Muscle of arm (tissue), 1 donor: ENCODE measurements at regions not wholly inside any gene's neighbourhood (a gene's known extent, or its start where the extent isn't known, plus 50 kb on each side); places are given as distances from the start of the nearest gene placed in this dataset.

Source experiments
- DNase-seq: peaks from one replicate; pipeline ENCODE4 v3.0.0-alpha.2; 2013

DNA sequence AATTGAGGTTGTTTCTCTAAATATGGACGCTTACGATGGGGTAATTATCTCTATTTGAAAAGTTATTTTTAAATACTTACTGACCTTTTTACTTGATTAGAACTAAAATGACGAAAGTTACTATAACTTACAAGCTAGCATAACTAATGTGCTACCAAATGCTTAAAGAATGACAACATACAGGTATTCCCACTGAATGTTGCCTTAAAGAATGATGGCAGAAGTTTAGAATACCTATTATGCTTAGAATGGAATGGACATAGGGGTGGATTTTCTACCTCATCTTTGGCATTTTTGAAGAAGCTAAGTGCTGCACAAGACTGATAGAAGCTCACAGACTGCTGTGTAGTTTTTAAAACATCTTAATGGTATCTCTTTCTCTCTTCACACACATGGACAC, 284.8 kb downstream of the THBS2 start:
- no peak for DNase-seq

DNA sequence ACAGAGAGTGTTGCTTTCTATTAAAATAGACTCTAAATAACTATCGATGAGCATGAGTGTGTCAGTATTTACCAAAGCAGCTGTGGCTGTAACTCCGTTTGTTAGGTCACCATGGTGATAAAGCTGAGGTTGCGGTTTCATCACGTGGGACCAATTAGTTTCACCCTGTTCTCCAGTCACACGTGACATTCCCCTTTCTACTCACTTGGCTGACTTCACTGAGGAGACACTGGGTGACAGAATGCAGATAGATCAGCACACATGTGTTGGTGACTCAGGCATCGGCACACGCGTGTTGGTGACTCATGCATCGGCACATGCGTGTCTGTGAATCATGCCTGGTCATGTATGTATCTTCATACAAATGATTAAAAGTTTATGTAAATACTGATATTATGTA, 285.4 kb downstream of the THBS2 start:
- peak; percentile 84 for DNase-seq

DNA sequence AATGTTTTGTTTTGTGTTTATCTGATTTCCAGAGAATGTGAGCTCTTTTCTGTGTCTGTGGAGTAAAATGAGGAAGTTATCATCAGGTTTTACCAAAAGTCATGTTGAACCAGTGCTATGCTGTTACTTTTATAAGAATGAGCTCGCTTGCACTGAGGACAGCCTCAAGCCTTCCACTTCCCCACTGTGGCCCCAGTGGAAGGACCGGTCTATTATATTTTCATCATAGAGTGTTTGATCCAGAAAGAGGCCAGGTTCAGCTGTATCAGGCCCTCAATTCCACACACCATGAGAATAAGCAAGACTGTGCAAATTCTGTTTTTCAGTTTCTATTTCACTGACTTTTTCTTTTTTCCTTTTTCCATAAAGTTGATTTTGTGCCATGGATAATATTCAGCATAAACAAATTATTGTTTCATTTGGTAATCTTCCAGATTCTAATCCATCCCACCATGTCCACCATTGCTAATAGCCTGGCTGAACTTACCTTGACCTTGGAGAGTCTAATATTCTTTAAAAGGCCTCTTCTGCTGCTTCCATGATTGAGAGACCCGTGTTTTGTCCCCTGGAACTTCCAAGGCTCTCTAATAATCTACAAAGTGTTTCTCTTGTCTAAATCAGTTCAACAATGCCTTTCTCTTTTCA, 286.2 kb downstream of the THBS2 start:
- DNase-seq: peak; percentile 83

DNA sequence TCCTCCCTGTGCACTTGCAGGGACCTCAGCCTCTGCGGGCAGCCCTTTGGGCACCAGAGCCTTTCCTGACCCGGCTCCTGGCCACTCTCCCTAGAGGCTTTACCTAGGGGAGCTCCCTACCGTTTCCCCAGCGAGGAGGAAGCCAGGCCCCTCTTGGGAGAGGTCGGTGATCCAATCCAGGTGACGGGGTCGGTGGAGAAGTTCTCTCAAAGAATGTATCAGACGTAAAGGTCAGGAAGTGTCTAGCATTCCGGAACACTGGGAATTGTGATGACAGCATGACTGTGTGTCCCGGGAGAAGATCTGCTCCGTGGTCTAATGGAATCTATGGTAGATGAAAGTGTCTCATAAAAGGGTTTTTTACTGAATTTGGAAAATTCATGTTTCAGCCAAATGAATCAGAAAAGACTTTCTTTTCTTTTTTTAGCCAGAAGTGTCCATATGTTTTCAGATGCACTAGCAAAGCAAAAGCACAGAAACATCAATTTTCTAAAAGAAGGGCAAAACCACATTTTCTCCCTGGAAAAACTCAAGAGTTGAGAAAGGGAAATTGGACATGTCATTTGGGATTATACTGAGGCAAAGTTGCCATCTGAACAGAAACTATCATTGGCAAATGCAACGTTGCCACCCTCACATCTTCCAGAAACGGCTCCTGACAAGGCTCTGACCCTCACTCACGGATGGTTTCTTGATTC, 289.4 kb downstream of the THBS2 start:
- no peak for DNase-seq

DNA sequence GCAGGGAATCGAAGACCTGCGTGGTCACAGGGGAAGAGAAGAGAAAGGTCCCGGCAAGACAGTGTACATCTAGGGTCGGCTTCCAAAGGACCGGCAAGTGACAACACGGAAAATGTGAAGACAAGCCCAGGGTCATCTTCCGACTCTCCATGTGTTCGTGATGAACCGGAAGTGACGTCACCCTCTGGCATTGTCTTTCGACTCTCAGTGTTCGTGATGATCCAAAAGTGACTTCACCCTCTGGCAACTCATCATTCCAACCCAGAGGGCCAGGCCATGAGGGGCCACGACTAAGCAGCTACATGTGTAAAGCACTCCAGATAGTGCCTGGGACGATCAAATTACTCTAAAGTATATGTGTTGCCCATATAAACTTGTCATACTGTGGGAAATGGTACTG, 290.8 kb downstream of the THBS2 start:
- DNase-seq: peak; percentile 68

DNA sequence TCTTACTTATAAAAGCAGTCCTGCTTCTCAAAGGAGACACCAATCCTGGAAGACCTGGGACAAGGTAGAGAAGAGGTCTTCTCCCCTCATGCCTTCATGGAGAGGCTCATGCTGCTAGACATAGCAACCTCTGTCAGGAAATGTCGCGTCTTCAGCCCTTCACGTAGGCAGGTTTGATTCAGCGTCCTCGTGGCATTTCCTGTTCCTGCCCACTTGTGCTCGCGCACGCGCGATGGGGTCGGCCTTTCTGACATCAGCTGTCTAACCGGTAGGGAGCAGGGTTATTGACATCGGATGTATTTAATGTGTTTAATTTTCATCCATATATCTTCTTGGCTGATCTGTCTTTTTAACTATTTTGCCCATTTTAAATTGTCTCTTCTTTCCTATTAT, 292.4 kb downstream of the THBS2 start:
- no peak for DNase-seq

DNA sequence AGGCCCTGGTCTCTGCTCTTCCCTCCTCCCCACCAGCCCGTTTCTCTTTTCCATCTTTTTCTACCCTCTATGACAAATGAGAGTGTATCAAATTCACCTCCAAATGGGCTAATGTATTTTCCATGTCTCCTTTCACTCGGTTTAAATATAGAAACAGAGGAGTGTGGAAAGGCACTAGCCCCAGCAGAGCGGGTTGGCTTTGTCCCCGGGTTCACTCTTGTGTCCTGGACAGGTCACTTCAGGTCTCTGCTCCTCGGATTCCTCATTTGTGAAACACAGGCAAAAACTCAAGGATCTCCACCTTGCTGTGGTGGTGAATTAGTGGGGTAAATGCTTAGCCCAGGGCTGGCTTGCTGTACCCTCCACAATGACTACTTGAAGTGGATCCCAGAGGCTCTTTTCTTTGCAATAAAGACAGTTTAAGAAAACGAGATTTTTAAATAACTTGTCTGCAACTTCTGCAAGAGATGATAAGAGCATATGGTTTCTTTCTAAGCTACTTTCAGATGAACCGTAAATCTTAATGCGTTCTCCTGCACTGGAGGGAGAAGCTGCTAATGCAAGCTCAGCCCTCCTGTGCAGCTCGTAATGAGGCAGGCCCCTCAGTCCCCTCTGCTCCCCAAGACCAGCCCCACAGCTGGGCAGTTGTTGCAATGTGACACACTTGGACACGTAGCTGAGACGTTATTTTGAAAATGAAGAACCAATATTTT, 292.9 kb downstream of the THBS2 start:
- peak; percentile 52 for DNase-seq

DNA sequence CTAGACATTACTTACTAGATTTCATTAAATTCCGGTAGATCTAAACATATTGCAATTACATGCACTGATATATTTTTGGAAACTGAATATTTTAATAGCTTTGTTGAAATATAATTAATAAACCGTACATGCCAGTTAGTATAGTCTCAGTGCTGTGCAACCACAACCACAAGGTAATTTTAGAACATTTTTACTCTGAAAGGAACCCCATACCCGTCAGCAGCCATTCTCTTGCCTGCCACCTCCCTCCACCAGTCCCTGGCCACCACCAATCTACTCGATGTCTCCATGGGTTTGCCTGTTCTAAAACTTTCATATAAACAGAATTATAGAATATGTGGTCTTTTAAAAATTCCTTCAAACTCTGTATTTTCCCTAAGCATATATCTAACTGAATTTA, 293.9 kb downstream of the THBS2 start:
- DNase-seq: no peak

DNA sequence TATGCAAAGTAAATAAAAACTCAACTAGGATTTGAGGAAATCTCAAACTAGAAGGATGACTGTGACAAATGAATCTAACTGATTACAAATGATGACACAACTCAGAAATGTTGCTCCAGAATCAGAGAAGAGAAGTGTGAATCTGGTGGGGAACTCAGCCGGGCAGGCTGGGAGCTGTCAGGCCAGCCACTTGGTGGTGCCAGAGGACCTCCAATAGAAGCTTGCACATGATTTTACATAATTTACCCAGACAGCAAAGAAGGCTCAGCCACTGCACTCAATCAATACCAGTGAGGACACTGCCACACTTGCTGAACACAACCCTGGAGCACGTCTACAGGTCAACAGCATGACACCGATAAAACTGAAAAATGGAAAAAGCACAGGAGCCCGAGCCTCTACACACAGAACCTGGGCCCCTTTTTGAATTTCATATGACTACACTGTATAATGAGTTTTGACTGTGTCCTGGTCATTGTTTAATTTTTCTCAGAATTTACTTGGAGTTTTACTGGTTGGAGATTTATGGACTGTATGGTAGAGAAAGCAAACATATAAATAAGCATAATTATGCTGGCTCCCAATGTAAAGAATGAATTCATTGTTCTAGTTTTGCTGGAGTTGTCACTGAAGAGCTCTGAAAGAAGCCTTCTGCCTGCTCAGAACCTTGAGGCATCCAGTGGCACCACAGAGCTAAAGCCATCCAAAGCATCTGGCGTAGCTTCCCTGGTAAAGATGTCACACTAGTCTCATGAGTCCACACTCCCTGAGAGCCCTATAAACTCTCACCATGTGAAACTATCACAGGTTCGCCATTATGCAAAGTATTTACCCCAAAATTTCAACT, 296.5 kb downstream of the THBS2 start:
- peak; percentile 76 for DNase-seq

DNA sequence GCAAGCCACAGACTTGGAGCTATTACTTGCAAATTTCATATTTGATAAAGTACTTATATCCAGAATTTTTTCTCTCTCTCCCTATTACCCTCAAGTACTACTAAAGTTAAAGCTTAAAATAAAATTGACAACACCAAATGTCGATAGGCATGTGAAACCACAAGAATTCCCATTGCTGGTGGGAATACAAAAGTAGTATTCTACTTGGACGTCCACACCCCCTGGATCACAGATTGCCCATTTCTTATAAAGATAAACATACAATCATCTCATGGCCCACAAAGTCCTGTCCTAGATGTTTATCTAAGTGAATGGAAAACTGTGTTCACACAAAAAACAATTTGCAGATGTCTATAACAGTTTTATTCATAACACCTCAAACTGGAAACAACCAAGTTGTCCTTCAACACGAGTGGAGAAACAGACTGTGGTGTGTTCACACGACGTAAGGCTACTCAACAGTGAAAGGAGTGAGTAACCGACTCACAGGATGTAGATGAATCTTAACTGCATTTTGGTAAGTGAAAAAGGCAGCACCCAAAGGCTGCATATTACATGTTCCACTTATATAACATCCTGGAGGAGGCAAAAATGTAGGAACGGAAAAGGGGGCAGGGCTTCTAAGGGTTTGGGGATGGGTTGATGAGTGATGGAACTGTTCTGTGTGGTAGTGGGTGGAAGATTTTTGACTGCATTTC, 297.4 kb downstream of the THBS2 start:
- DNase-seq: no peak

DNA sequence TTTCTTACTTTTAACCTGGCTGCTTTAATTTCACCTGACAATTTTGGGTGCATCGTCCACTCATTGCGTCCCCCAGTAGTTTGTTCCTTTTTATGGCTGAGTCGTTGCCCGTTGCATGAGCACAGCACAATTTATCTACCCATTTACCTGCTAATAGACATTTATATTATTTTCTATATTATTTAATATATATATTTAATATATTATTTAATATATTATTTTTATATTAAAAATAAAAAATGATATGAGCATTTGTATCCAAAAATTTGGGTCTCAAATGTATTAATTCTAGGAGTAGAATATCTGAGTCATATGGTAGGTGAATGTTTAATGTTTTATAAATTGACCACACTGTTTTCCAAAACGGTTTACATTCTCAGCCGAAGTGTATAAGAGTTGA, 300.2 kb downstream of the THBS2 start:
- no peak for DNase-seq

DNA sequence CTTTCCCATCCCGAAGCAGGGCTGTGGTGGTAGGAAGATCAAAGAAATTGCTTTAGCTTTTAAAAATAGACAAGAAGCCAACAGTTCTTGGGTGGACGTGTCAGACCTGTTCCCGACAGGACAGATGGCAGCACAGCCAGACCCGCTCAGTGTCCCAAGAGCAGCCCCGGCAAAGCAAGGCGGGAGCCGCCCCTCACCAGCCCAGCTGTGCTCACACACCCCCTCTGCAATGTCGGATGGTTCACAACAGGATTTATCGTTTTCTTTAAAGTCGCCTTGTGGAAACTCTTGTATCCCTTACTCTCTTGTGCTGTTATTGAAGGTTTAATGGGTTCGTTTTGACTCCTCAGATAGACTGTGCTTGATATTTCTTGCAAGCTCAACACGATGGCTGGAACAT, 302.4 kb downstream of the THBS2 start:
- DNase-seq: no peak

DNA sequence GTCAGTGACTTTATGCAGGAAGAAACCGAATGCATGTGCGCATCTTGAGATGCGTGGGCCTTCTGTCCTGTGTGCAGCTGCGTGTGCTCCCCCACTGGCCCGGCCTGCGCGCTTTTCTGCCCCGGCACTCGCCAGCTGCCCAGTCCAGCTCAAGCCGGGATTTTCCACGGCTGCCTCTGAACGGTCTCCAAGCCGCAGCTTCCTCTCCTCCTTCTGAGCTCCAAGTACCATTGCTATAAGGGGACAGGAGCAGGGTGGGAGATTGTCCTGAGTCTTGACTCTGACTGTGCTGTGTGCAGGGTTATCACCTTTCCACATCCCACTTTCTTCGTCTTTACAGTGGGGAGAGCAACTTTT, 302.8 kb downstream of the THBS2 start:
- DNase-seq: no peak

DNA sequence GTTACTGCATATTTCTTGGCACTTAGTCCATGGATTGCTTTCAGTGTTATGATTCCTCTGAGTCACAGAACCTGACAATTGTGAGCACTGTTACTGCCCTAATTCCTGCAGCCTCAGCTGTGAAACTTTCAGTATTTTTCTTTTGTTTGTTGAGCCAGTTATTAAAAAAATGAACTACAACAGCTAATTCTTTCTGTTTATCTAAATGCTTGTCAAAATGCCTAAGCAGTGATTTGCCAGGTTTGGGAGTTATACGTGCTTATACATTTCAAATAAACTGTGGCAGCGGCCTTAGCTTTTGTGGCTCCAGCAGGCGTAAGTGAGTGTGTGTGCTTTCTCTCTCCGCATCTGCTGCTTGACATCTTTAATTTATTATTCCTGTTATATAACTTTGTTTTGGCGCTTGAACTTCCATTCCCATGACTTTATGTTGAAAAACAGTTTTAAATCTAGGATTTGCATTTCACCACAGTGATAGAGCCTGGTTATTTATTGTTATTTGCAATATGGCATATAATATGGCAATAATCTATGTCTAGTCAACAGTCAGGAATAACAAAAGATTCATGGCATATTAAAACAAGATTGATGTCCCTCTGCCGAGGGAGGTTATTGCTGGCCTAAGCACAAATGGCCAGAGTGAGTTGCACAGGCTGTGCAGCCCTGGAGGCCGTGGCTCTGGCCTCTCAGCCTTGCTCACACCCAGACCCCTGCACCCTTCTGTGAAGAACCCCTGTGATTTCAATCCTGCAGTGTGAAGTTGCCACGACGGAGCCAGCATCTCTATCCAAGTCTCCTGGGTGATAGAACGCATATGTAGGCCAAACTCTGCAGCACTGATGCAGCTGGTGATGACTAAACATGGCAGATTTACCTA, 303.4 kb downstream of the THBS2 start:
- peak; percentile 59 for DNase-seq

DNA sequence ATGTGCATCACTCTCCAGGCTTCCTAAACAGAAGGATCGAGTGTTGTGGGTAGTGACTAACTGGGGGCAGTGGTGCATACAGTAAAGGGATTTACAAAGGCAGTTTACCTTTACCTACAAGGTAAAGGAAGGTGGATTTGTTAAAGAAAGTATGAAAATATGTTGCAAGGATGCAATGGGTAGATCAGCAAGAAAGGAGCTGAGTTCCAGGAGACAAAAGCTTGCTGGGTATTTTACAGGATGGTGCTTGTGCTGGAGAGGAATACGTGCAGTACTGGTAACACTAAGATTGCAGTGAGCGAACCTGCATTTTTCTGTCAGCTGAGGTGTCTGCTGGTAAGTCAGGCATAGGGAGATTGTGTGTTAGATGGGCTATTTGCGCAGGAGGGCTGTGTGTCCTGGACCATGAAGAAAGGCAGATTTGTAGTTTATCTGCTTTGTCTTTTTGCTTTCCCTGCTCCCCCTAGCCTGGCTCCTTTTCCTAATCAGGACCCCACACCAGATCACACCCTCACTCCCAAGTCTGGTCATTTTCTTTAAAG, 304.6 kb downstream of the THBS2 start:
- no peak for DNase-seq

DNA sequence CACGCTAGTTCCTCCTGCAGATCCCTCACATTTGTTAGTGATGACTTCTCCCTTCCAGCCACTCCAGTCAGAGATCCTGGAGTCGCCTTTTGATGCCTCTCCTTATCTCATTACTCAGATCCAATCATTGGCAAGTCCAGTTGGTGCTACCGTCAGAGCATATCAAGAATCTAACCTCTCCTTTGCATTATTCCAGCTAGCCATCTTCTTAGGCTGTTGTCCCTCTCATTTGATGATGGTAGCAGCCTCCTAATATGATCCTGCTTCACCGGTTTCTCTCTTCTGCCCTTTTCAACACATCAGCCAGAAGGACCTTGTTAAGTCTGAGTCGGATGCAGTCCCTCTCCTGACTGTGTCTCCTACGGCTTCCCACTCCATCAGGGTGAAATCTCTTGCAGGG, 305.6 kb downstream of the THBS2 start:
- DNase-seq: no peak

DNA sequence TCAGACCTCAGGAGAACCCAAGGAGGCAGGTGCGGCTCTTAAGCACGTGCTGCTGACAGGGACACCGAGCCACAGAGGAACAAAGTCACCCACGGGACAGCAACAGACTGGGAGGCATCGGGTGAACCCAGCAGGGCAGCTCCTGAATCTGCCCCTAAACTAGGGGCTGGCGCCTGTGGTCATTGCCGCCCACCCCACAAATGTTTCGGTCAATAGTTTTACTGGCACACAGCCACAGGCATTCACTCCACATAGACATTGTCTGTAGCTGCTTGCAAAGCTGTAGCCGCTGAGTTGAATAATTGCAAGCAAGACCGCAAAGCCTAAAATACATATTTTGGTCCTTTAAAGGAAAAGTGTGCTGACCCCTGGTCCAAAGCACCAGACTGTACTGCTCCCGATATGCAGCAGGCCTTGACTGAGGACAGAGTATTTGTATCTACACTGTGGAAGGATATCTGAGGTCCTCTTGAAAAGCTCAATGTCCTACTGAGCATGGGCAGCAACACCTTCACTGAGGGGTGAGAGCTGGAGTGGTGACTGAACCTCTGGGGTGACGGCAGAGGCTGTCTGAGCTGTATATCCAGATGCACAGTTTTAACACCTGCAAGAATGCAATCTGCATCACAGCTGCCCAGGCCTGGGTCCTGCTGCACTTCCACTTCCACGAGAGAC, 310.3 kb downstream of the THBS2 start:
- DNase-seq: no peak

DNA sequence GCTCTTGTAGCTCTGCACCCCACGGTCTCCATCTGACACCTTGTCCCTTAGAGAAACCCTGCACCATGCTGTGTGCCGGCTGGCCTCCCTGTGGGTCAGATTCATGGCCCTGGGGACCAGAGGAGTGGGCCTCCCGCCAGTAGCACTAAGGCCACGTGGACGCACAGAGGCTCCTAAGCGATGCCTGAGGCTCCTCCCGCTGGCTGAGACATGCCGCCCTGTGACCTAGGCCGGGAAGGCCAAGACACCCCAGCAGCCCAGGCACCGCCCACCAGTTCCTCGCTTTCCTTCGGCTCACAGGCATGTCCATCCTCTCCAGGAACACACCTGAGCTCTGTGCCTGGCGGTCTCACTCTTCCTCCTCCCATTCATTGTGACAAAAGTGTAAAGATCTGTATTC, 311.0 kb downstream of the THBS2 start:
- no peak for DNase-seq

DNA sequence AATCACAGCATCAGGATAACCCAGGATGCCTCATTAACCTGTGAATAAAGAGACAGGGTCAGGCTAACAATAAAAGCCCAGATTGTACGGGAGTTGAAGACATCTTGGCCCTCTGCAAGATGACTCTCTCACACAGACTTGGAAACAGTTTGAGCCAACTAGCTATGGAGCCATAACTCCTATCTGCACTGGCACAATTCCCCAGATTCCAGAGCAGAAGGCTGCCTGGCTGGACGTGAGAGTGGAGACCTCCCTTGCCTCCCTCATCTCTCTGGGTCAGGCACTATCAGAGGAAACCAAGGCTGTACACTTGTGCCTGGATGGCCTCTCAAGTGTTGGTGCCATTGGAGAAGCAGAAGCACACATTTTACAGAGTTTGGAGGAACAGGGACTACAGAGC, 312.6 kb downstream of the THBS2 start:
- DNase-seq: no peak

DNA sequence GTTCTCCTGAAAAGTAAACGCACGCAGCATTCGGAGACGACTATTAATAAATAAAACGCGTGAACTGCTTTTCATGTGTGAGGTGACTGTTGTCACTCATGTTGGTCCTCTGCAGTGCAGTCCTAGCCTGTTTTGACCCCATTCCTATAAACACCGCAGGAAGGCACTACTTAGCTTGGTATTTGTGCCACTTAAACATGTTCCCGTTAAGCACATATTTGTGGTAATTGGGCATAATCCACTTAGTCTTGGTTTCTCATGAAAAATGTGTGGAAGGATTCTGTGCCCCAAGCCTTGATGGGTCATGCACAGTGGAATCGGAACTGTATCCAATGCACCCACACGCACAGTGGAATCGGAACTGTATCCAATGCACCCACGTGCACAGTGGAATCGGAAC, 313.9 kb downstream of the THBS2 start:
- DNase-seq: no peak
